ENCODE measurements at regions not wholly inside any gene's neighbourhood (a gene's known extent, or its start where the extent isn't known, plus 50 kb on each side); places are given as distances from the start of the nearest gene placed in this dataset.

GRCh38 chr5:8288897-8289516, 420.1 kb downstream of the MTRR start (continued):
- no peak for TF ChIP-seq RELA (CRISPR knock-in tag; IDR thresholded peaks at IDR 0.05; ENCODE audit: borderline replicate concordance)
- no peak for TF ChIP-seq RORB (CRISPR knock-in tag; IDR thresholded peaks at IDR 0.05)
- no peak for TF ChIP-seq STAT6 (CRISPR knock-in tag; conservative IDR thresholded peaks at IDR 0.05; ENCODE audit: low read depth)
- no peak for TF ChIP-seq ARID4B (CRISPR knock-in tag; IDR thresholded peaks at IDR 0.05; ENCODE audit: borderline replicate concordance)
- TF ChIP-seq NR3C1 (CRISPR knock-in tag; conservative IDR thresholded peaks at IDR 0.05; ENCODE audit: low read depth), result no peak

DNA sequence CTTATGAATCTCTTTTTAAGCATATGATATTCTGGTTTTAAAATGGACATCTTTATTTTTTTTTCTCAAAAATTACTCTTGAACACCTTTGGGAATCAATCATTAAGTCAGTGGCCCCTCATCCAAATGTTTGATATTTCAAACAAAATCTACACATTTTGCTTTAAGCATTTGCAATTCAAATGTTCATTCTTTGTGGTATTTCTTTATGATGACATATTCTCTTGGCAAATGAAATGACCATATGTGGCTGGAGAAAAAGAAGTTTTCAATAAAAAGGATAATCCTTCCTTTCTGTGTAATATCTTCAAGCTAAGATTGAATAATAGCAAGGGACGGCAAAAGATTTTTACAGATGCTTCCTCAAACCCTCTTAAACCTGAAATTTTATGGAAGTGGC, 420.8 kb downstream of the MTRR start:
- ChIA-PET CTCF (no interaction called here), POLR2A (no interaction called here)
- DNase-seq (ENCODE audit: low spot score) (no peak), ATAC-seq (no peak)
- no peaks in the 10 kb centered on the region for H3K4me1 Mint-ChIP-seq
- no peaks in the 10 kb centered on the region for H3K27me3 Mint-ChIP-seq (ENCODE audit: low read depth)
- peaks cover 8% of the 10 kb centered on the region; the same call in 1 of the 2 replicates for H3K9me3 Mint-ChIP-seq
- H3K36me3 Mint-ChIP-seq, result no peaks in the 10 kb centered on the region
- no peak overlapping the region for H3K27ac Mint-ChIP-seq
- no peak overlapping the region for H3K4me3 Mint-ChIP-seq
- no peak for TF ChIP-seq TCF7 (CRISPR knock-in tag; IDR thresholded peaks at IDR 0.05; ENCODE audit: low read depth)
- TF ChIP-seq, protein P1, sequence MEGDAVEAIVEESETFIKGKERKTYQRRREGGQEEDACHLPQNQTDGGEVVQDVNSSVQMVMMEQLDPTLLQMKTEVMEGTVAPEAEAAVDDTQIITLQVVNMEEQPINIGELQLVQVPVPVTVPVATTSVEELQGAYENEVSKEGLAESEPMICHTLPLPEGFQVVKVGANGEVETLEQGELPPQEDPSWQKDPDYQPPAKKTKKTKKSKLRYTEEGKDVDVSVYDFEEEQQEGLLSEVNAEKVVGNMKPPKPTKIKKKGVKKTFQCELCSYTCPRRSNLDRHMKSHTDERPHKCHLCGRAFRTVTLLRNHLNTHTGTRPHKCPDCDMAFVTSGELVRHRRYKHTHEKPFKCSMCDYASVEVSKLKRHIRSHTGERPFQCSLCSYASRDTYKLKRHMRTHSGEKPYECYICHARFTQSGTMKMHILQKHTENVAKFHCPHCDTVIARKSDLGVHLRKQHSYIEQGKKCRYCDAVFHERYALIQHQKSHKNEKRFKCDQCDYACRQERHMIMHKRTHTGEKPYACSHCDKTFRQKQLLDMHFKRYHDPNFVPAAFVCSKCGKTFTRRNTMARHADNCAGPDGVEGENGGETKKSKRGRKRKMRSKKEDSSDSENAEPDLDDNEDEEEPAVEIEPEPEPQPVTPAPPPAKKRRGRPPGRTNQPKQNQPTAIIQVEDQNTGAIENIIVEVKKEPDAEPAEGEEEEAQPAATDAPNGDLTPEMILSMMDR (IDR thresholded peaks at IDR 0.05), result no peak
- no peak for TF ChIP-seq NFE2L1 (CRISPR knock-in tag; IDR thresholded peaks at IDR 0.05)
- TF ChIP-seq, protein P2, sequence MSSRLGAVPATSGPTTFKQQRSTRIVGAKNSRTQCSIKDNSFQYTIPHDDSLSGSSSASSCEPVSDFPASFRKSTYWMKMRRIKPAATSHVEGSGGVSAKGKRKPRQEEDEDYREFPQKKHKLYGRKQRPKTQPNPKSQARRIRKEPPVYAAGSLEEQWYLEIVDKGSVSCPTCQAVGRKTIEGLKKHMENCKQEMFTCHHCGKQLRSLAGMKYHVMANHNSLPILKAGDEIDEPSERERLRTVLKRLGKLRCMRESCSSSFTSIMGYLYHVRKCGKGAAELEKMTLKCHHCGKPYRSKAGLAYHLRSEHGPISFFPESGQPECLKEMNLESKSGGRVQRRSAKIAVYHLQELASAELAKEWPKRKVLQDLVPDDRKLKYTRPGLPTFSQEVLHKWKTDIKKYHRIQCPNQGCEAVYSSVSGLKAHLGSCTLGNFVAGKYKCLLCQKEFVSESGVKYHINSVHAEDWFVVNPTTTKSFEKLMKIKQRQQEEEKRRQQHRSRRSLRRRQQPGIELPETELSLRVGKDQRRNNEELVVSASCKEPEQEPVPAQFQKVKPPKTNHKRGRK (CRISPR knock-in tag; IDR thresholded peaks at IDR 0.05; ENCODE audit: borderline replicate concordance), result no peak
- TF ChIP-seq GABPB1 (CRISPR knock-in tag; IDR thresholded peaks at IDR 0.05), result no peak
- TF ChIP-seq, protein P3, sequence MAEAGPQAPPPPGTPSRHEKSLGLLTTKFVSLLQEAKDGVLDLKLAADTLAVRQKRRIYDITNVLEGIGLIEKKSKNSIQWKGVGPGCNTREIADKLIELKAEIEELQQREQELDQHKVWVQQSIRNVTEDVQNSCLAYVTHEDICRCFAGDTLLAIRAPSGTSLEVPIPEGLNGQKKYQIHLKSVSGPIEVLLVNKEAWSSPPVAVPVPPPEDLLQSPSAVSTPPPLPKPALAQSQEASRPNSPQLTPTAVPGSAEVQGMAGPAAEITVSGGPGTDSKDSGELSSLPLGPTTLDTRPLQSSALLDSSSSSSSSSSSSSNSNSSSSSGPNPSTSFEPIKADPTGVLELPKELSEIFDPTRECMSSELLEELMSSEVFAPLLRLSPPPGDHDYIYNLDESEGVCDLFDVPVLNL (CRISPR knock-in tag; IDR thresholded peaks at IDR 0.05; ENCODE audit: borderline replicate concordance, low read depth), result no peak
- no peak for TF ChIP-seq ZNF317 (CRISPR knock-in tag; IDR thresholded peaks at IDR 0.05; ENCODE audit: borderline replicate concordance, low read depth)
- TF ChIP-seq, protein P4, sequence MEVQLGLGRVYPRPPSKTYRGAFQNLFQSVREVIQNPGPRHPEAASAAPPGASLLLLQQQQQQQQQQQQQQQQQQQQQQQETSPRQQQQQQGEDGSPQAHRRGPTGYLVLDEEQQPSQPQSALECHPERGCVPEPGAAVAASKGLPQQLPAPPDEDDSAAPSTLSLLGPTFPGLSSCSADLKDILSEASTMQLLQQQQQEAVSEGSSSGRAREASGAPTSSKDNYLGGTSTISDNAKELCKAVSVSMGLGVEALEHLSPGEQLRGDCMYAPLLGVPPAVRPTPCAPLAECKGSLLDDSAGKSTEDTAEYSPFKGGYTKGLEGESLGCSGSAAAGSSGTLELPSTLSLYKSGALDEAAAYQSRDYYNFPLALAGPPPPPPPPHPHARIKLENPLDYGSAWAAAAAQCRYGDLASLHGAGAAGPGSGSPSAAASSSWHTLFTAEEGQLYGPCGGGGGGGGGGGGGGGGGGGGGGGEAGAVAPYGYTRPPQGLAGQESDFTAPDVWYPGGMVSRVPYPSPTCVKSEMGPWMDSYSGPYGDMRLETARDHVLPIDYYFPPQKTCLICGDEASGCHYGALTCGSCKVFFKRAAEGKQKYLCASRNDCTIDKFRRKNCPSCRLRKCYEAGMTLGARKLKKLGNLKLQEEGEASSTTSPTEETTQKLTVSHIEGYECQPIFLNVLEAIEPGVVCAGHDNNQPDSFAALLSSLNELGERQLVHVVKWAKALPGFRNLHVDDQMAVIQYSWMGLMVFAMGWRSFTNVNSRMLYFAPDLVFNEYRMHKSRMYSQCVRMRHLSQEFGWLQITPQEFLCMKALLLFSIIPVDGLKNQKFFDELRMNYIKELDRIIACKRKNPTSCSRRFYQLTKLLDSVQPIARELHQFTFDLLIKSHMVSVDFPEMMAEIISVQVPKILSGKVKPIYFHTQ (CRISPR knock-in tag; IDR thresholded peaks at IDR 0.05), result no peak
- no peak for TF ChIP-seq GTF2I (CRISPR knock-in tag; conservative IDR thresholded peaks at IDR 0.05)
- no peak for TF ChIP-seq NR2C2 (CRISPR knock-in tag; IDR thresholded peaks at IDR 0.05)
- TF ChIP-seq, protein P5, sequence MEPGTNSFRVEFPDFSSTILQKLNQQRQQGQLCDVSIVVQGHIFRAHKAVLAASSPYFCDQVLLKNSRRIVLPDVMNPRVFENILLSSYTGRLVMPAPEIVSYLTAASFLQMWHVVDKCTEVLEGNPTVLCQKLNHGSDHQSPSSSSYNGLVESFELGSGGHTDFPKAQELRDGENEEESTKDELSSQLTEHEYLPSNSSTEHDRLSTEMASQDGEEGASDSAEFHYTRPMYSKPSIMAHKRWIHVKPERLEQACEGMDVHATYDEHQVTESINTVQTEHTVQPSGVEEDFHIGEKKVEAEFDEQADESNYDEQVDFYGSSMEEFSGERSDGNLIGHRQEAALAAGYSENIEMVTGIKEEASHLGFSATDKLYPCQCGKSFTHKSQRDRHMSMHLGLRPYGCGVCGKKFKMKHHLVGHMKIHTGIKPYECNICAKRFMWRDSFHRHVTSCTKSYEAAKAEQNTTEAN (CRISPR knock-in tag; IDR thresholded peaks at IDR 0.05), result no peak
- no peak for TF ChIP-seq MXD4 (CRISPR knock-in tag; IDR thresholded peaks at IDR 0.05; ENCODE audit: borderline replicate concordance)
- no peak for TF ChIP-seq MYBL2 (CRISPR knock-in tag; IDR thresholded peaks at IDR 0.05)
